NB4 (cell line): ENCODE measurements at regions not wholly inside any gene's neighbourhood (a gene's known extent, or its start where the extent isn't known, plus 50 kb on each side); places are given as distances from the start of the nearest gene placed in this dataset.

Source experiments
- POLR2A ChIP-seq: IDR thresholded peaks from 2 replicates; pipeline ENCODE4 v1.6.1; 2011; ENCODE audit warnings: mild to moderate bottlenecking; ENCODE audit not compliant: insufficient read length; ENCODE audit errors: extremely low read depth
- TF ChIP-seq, protein P1 (sequence below): IDR thresholded peaks from one replicate; pipeline ENCODE4 v1.5.1; 2012; ENCODE audit warnings: low read depth, low read length
- TF ChIP-seq, protein P2 (sequence below): IDR thresholded peaks from 2 replicates; pipeline ENCODE4 v1.6.1; 2011; ENCODE audit warnings: low read depth, low read length

DNA sequence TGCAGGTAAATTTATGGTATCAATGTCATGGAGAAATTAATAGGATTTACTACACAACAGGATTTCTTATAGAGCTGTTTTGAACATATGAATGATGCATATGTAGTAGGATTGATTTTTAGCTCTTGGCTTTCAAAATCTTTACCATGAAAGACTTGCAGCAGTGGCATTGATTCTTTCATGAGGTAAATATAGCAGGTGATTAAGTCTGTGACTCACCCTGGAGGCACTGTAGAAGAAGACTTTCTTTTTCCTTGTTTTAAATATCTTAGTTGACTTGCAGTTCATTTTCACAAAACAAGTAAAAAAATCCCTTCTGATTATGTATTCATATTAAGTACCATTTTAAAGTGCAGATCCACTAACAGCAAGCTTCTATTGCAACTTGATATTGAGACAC is 463.0 kb downstream of the FBXO15 start:
- TF ChIP-seq, protein P1, sequence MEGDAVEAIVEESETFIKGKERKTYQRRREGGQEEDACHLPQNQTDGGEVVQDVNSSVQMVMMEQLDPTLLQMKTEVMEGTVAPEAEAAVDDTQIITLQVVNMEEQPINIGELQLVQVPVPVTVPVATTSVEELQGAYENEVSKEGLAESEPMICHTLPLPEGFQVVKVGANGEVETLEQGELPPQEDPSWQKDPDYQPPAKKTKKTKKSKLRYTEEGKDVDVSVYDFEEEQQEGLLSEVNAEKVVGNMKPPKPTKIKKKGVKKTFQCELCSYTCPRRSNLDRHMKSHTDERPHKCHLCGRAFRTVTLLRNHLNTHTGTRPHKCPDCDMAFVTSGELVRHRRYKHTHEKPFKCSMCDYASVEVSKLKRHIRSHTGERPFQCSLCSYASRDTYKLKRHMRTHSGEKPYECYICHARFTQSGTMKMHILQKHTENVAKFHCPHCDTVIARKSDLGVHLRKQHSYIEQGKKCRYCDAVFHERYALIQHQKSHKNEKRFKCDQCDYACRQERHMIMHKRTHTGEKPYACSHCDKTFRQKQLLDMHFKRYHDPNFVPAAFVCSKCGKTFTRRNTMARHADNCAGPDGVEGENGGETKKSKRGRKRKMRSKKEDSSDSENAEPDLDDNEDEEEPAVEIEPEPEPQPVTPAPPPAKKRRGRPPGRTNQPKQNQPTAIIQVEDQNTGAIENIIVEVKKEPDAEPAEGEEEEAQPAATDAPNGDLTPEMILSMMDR: no peak
- no peak for TF ChIP-seq POLR2A
- TF ChIP-seq, protein P2, sequence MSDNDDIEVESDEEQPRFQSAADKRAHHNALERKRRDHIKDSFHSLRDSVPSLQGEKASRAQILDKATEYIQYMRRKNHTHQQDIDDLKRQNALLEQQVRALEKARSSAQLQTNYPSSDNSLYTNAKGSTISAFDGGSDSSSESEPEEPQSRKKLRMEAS: no peak
